WERI-Rb-1 (cell line): ENCODE measurements at regions not wholly inside any gene's neighbourhood (a gene's known extent, or its start where the extent isn't known, plus 50 kb on each side); places are given as distances from the start of the nearest gene placed in this dataset.

Experiments used
- DNase-seq: peaks from one replicate; pipeline ENCODE4 v3.0.0-alpha.2; 2020
- H3K27ac ChIP-seq: fragments of 250-450 bp; sonication (Bioruptor Pico); 2 replicates; pipeline ENCODE4 v1.5.1; 2020; ENCODE audit warnings: mild to moderate bottlenecking, moderate library complexity
- H3K27me3 ChIP-seq: fragments of 250-450 bp; sonication (Bioruptor Pico); 2 replicates; pipeline ENCODE4 v1.5.1; 2021; ENCODE audit warnings: mild to moderate bottlenecking, low read depth, moderate library complexity; ENCODE audit not compliant: insufficient read depth, severe bottlenecking
- H3K36me3 ChIP-seq: fragments of 250-450 bp; sonication (Bioruptor Pico); 2 replicates; pipeline ENCODE4 v1.5.1; 2020; ENCODE audit warnings: mild to moderate bottlenecking, moderate library complexity
- H3K4me3 ChIP-seq: 2 replicates; pipeline ENCODE4 v1.5.1; 2011; ENCODE audit warnings: low read depth, mild to moderate bottlenecking, control low read depth, low read length
- H3K9me3 ChIP-seq: fragments of 250-450 bp; sonication (Bioruptor Pico); 2 replicates; pipeline ENCODE4 v1.5.1; 2021; ENCODE audit warnings: mild to moderate bottlenecking, moderate library complexity; ENCODE audit not compliant: severe bottlenecking
- TF ChIP-seq, protein P1 (sequence below): IDR thresholded peaks from 2 replicates; pipeline ENCODE4 v1.5.1; 2011; ENCODE audit warnings: low read depth, mild to moderate bottlenecking, control low read depth, inconsistent platforms, low read length

DNA sequence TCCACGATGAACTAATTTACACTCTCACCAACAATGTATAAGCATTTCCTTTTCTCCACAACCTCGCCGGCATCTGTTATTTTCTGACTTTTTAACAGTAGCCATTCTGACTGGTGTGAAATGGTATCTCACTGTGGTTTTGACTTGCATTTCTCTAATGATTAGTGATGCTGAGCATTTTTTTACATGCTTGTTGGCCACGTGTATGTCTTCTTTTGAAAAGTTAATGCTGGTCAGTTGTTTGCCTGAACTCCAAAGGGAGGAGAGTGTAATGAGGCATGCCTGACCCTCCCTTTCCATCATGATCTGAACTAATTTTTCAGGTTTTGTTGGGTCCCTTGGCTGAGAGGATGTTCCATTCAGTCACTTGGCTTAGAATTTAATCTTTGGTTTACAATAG lies 50.7 kb upstream of the SVIL start:
- DNase-seq: no peak
- TF ChIP-seq, protein P1, sequence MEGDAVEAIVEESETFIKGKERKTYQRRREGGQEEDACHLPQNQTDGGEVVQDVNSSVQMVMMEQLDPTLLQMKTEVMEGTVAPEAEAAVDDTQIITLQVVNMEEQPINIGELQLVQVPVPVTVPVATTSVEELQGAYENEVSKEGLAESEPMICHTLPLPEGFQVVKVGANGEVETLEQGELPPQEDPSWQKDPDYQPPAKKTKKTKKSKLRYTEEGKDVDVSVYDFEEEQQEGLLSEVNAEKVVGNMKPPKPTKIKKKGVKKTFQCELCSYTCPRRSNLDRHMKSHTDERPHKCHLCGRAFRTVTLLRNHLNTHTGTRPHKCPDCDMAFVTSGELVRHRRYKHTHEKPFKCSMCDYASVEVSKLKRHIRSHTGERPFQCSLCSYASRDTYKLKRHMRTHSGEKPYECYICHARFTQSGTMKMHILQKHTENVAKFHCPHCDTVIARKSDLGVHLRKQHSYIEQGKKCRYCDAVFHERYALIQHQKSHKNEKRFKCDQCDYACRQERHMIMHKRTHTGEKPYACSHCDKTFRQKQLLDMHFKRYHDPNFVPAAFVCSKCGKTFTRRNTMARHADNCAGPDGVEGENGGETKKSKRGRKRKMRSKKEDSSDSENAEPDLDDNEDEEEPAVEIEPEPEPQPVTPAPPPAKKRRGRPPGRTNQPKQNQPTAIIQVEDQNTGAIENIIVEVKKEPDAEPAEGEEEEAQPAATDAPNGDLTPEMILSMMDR: no peak
- H3K27me3 ChIP-seq: no peaks in the 10 kb centered on the region
- no peak overlapping the region for H3K4me3 ChIP-seq
- H3K36me3 ChIP-seq: no peaks in the 10 kb centered on the region; the same call in 1 of the 2 replicates
- H3K27ac ChIP-seq: no peak overlapping the region
- no peaks in the 10 kb centered on the region for H3K9me3 ChIP-seq
